ENCODE measurements at regions not wholly inside any gene's neighbourhood (a gene's known extent, or its start where the extent isn't known, plus 50 kb on each side); places are given as distances from the start of the nearest gene placed in this dataset.

- DNase-seq (ENCODE audit: low read depth in 2 of 3, low spot score in 2 of 3), result no peak
Measured at GRCh38 chr14:101371799-101372793, 189.2 kb upstream of the DIO3 start.

GRCh38 chr14:101372894-101373620 lies 188.2 kb upstream of the DIO3 start:
- DNase-seq (ENCODE audit: low read depth in 2 of 3, low spot score in 2 of 3), result no peak

GRCh38 chr14:101373690-101374295 lies 187.5 kb upstream of the DIO3 start:
- DNase-seq (ENCODE audit: low read depth in 2 of 3, low spot score in 2 of 3), result no peak

- no peak for DNase-seq (ENCODE audit: low read depth in 2 of 3, low spot score in 2 of 3)
Measured at GRCh38 chr14:101374373-101375338, 186.6 kb upstream of the DIO3 start.

GRCh38 chr14:101377069-101377468 lies 184.2 kb upstream of the DIO3 start:
- no peak for DNase-seq (ENCODE audit: low read depth in 2 of 3, low spot score in 2 of 3)

- no peak for DNase-seq (ENCODE audit: low read depth in 2 of 3, low spot score in 2 of 3)
Measured at GRCh38 chr14:101379842-101380241, 181.5 kb upstream of the DIO3 start.

GRCh38 chr14:101380512-101380911 lies 180.8 kb upstream of the DIO3 start:
- no peak for DNase-seq (ENCODE audit: low read depth in 2 of 3, low spot score in 2 of 3)

- no peak for DNase-seq (ENCODE audit: low read depth in 2 of 3, low spot score in 2 of 3)
Measured at GRCh38 chr14:101380940-101381339, 180.4 kb upstream of the DIO3 start.

- no peak for DNase-seq (ENCODE audit: low read depth in 2 of 3, low spot score in 2 of 3)
Measured at GRCh38 chr14:101383737-101384338, 177.5 kb upstream of the DIO3 start.

GRCh38 chr14:101394374-101394773 lies 166.9 kb upstream of the DIO3 start:
- DNase-seq (ENCODE audit: low read depth in 2 of 3, low spot score in 2 of 3), result no peak

GRCh38 chr14:101395779-101396178 lies 165.5 kb upstream of the DIO3 start:
- no peak for DNase-seq (ENCODE audit: low read depth in 2 of 3, low spot score in 2 of 3)

GRCh38 chr14:101397206-101397605 lies 164.1 kb upstream of the DIO3 start:
- DNase-seq (ENCODE audit: low read depth in 2 of 3, low spot score in 2 of 3), result no peak

GRCh38 chr14:101398011-101398410 lies 163.3 kb upstream of the DIO3 start:
- DNase-seq (ENCODE audit: low read depth in 2 of 3, low spot score in 2 of 3), result no peak

GRCh38 chr14:101399737-101400517 lies 161.4 kb upstream of the DIO3 start:
- no peak for DNase-seq (ENCODE audit: low read depth in 2 of 3, low spot score in 2 of 3)

GRCh38 chr14:101400830-101401229 lies 160.5 kb upstream of the DIO3 start:
- DNase-seq (ENCODE audit: low read depth in 2 of 3, low spot score in 2 of 3), result peak in 2 of 3 donors; percentile 12 to 21

GRCh38 chr14:101402936-101403660 lies 158.2 kb upstream of the DIO3 start:
- no peak for DNase-seq (ENCODE audit: low read depth in 2 of 3, low spot score in 2 of 3)

- DNase-seq (ENCODE audit: low read depth in 2 of 3, low spot score in 2 of 3), result no peak
Measured at GRCh38 chr14:101404426-101405170, 156.7 kb upstream of the DIO3 start.
